ENCODE measurements at regions not wholly inside any gene's neighbourhood (a gene's known extent, or its start where the extent isn't known, plus 50 kb on each side); places are given as distances from the start of the nearest gene placed in this dataset.

- Histone ChIP-seq H3K9me3 (ENCODE audit: control insufficient read depth in 1 of 2, insufficient read depth in 1 of 2, low read depth in 1 of 2, low read length in 2 of 2) (peaks cover 0 to 28% of the 10 kb centered on the region in 2 experiments; a peak in 2 of 4 replicates), H2AFZ (ENCODE audit: low read depth, low read length, poor library complexity, severe bottlenecking) (no peak overlapping the region), H3K9ac (ENCODE audit: low read length) (no peak overlapping the region), H4K20me1 (ENCODE audit: insufficient read depth) (no peaks in the 10 kb centered on the region), H3K4me1 (ENCODE audit: control insufficient read depth in 1 of 2, insufficient read depth in 2 of 2, low read length in 2 of 2) (no peaks in the 10 kb centered on the region), H3K79me2 (ENCODE audit: insufficient read depth, low read length) (no peaks in the 10 kb centered on the region), H3K27ac (ENCODE audit: low read depth, low read length) (no peak overlapping the region), H3K9me2 (ENCODE audit: insufficient read depth) (no peaks in the 10 kb centered on the region), H3K27me3 (ENCODE audit: insufficient read depth, low read length) (no peaks in the 10 kb centered on the region), H3K4me3 (replicated peaks in 1 of 2; ENCODE audit: low read depth in 1 of 2, low read length in 2 of 2) (no peak overlapping the region), H3K36me3 (ENCODE audit: control insufficient read depth in 1 of 2, insufficient read depth in 2 of 2, low read length in 2 of 2) (no peaks in the 10 kb centered on the region), H3K4me2 (ENCODE audit: low read length) (no peak overlapping the region)
- CTCF ChIA-PET: no interaction called here
- TF ChIP-seq CEBPB (IDR thresholded peaks at IDR 0.05; ENCODE audit: low read depth): no peak
- no peak for TF ChIP-seq FOSL1 (IDR thresholded peaks at IDR 0.05; ENCODE audit: low read depth)
- no peak for TF ChIP-seq SIN3A (IDR thresholded peaks at IDR 0.05; ENCODE audit: low read depth)
- TF ChIP-seq SP1 (IDR thresholded peaks at IDR 0.05; ENCODE audit: low read depth): no peak
- no peak for TF ChIP-seq EGR1 (IDR thresholded peaks at IDR 0.05; ENCODE audit: low read depth)
- no peak for TF ChIP-seq SRF (IDR thresholded peaks at IDR 0.05; ENCODE audit: low read depth)
- TF ChIP-seq YY1 (IDR thresholded peaks at IDR 0.05; ENCODE audit: extremely low read depth, insufficient replicate concordance, low read depth, low read length): no peak
- intact Hi-C loops (cut with micrococcal nuclease): no loop called here
- no TSS peak for BruUV-seq (replicated peaks)
- POLR2A ChIA-PET: no interaction called here
- DNase-seq (ENCODE audit: low read depth, low spot score) (no peak), ATAC-seq (no peak)
- RAD21 ChIA-PET (ENCODE audit: low non-redundant PET in 1 of 2, low total read pairs in 2 of 2, uncharacterized antibody in 2 of 2, unreplicated experiment in 2 of 2): no interaction called here
Measured at GRCh38 chr5:3265131-3265885, 330.3 kb upstream of the IRX1 start.

- Histone ChIP-seq H2AFZ (ENCODE audit: low read depth, low read length, poor library complexity, severe bottlenecking) (no peak overlapping the region), H3K4me1 (ENCODE audit: control insufficient read depth in 1 of 2, insufficient read depth in 2 of 2, low read length in 2 of 2) (no peaks in the 10 kb centered on the region), H3K27ac (ENCODE audit: low read depth, low read length) (no peak overlapping the region), H3K4me2 (ENCODE audit: low read length) (no peak overlapping the region), H3K9me2 (ENCODE audit: insufficient read depth) (no peaks in the 10 kb centered on the region), H3K9me3 (ENCODE audit: control insufficient read depth in 1 of 2, insufficient read depth in 1 of 2, low read depth in 1 of 2, low read length in 2 of 2) (peaks cover 0 to 37% of the 10 kb centered on the region in 2 experiments; a peak in 2 of 4 replicates), H4K20me1 (ENCODE audit: insufficient read depth) (no peaks in the 10 kb centered on the region), H3K36me3 (ENCODE audit: control insufficient read depth in 1 of 2, insufficient read depth in 2 of 2, low read length in 2 of 2) (no peaks in the 10 kb centered on the region), H3K4me3 (replicated peaks in 1 of 2; ENCODE audit: low read depth in 1 of 2, low read length in 2 of 2) (no peak overlapping the region), H3K79me2 (ENCODE audit: insufficient read depth, low read length) (no peaks in the 10 kb centered on the region), H3K27me3 (ENCODE audit: insufficient read depth, low read length) (no peaks in the 10 kb centered on the region), H3K9ac (ENCODE audit: low read length) (no peak overlapping the region)
- ChIA-PET RAD21 (ENCODE audit: low non-redundant PET in 1 of 2, low total read pairs in 2 of 2, uncharacterized antibody in 2 of 2, unreplicated experiment in 2 of 2) (no interaction called here), POLR2A (no interaction called here), CTCF (no interaction called here)
- intact Hi-C loops (cut with micrococcal nuclease): no loop called here
- no peak for DNase-seq (ENCODE audit: low read depth, low spot score)
- ATAC-seq: no peak
- no TSS peak for BruUV-seq (replicated peaks)
- no peak for TF ChIP-seq CBX3 (IDR thresholded peaks at IDR 0.05; ENCODE audit: low read depth)
- no peak for TF ChIP-seq REST (IDR thresholded peaks at IDR 0.05; ENCODE audit: low read depth)
- no peak for TF ChIP-seq ZFX (IDR thresholded peaks at IDR 0.05)
- TF ChIP-seq MAX (IDR thresholded peaks at IDR 0.05): no peak
- TF ChIP-seq RAD21 (IDR thresholded peaks at IDR 0.05; ENCODE audit: low read depth): no peak
- TF ChIP-seq ZNF274 (IDR thresholded peaks at IDR 0.05; ENCODE audit: low read depth, low read length): no peak
- TF ChIP-seq CTCF (IDR thresholded peaks at IDR 0.05 in 2 of 3, conservative IDR thresholded peaks at IDR 0.05 in 1 of 3; ENCODE audit: borderline replicate concordance in 1 of 3, insufficient read depth in 1 of 3, low read depth in 2 of 3, low read length in 2 of 3): no peak
- TF ChIP-seq EZH2 (IDR thresholded peaks at IDR 0.05): no peak
- TF ChIP-seq CEBPB (IDR thresholded peaks at IDR 0.05; ENCODE audit: low read depth): no peak
- no peak for TF ChIP-seq ELF1 (IDR thresholded peaks at IDR 0.05; ENCODE audit: borderline replicate concordance, low read depth)
- TF ChIP-seq SRF (IDR thresholded peaks at IDR 0.05; ENCODE audit: low read depth): no peak
- no peak for TF ChIP-seq EGR1 (IDR thresholded peaks at IDR 0.05; ENCODE audit: low read depth)
- no peak for TF ChIP-seq FOSL1 (IDR thresholded peaks at IDR 0.05; ENCODE audit: low read depth)
- TF ChIP-seq SP1 (IDR thresholded peaks at IDR 0.05; ENCODE audit: low read depth): no peak
Measured at GRCh38 chr5:3262451-3262850, 333.2 kb upstream of the IRX1 start.
